Stimulated activated CD8-positive, alpha-beta memory T cell treated with anti-CD3 and anti-CD28 coated beads, Interleukin-4, amount 100 ng/mL, for 24 hours (primary cell): ENCODE measurements at regions not wholly inside any gene's neighbourhood (a gene's known extent, or its start where the extent isn't known, plus 50 kb on each side); places are given as distances from the start of the nearest gene placed in this dataset.
"Not testable (repeated sequence)": the region's sequence is repeated elsewhere in the genome, so short reads cannot be mapped to it uniquely, and the experiment has no call there.

Experiments
- DNase-seq: peaks from one replicate; pipeline ENCODE4 v3.0.0-alpha.2; 2020; ENCODE audit warnings: low read depth

DNA sequence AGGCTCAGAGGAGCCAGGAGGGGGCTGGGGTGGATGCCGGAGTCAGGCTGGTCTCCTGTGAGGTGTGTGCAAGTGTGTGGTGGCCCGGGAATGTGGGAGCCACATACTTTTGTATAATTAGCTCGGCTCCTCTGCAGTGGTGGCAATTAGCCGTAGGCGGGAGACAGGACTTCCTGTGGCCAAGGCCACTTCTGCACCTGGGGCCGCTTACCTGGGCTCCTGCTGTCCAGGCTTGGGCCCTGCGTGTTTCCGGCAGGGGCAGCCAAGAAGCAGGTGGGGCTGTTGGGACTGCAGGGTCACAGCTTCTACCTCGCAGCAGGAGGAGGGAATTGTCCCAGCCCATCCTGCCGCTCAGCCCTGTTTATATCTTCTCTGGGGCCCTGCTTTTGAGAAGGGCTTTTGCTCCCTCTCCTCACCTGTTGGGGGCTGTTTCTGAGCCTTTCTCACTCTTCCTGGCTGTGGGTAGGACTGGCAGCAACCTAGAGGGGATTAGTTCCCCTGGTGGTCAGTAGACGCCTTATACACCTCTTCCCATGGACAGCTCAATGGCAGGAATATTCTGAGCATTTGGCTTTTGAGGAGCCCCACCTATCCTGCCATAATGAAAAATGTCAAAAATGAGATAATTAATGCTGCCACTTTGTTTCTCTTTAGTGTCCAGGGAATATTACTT lies 145.4 kb upstream of the PITX1 start:
- no peak for DNase-seq

- no peak for DNase-seq
Measured at GRCh38 chr5:135178476-135179155, 144.6 kb upstream of the PITX1 start.

- no peak for DNase-seq
Measured at GRCh38 chr5:135177591-135177990, 143.6 kb upstream of the PITX1 start.

- no peak for DNase-seq
Measured at GRCh38 chr5:135176991-135177390, 143.0 kb upstream of the PITX1 start.

DNA sequence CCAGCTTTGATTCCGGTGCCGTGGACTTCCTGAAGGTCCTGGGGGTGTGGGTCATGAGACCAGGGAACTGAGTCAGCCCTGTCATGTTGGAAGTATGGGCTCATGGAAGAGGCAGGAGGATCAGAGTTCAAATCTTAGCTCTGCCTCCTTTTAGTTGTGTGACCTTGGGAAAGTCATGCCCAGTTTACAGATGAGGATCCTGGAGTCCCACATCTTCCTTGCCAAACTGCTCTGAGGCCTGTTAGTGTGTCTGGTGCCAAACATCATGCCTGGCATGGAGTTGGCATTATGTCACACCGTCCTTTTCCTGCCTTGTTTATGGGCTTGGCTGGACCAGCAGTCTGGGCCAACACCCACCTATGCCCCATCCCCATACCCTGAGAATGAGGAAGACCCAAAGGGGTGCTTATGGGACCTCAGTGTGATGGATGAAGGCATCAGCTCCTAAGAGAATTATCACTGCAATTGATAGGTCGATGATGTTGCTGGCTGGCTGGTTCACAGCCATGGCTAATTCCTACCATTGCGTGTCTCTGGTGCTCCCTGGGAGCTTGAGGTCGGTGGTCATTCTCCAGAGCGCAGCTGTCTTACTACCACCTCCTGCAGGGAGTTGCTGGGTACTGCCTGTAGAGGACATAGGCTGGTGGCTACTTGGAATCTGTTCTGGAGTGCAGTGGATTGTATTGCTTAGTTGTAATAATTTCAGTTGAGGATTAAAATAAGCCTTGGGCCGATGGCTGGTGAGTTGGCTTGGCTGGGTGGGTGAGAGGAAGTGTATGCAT lies 140.5 kb upstream of the PITX1 start:
- DNase-seq: no peak

DNA sequence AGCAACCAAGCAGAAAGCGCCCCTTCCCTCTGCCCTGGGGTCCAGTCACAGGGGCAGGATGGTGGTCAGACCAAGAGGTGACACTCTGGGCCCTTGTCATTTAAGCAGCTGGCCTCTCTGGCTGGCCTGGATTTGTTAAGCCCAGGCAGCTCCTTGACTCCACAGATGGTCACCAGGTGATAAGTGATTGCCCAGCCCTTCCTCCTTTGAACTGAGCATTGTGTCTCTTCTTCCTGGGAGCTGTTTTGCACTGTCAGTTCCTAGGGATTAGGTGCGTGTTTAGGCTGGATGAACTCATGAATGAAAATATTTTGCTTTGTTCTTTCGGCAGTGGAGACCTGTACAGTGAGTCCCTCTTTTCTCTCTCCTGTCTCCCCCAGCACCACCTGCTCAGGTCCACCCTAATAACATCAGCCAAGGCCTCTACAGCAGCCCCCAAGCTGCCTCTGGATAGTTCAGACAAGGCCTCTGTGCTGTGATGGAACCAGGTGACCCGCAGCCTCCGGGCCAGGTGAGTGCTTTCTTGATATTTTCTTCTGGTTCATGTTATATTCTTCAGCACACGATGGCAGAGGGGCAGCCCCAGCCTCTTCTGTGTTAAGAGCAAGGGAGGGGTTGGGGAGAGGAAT lies 139.7 kb upstream of the PITX1 start:
- no peak for DNase-seq

GRCh38 chr5:135172718-135173117 lies 138.7 kb upstream of the PITX1 start:
- no peak for DNase-seq

DNA sequence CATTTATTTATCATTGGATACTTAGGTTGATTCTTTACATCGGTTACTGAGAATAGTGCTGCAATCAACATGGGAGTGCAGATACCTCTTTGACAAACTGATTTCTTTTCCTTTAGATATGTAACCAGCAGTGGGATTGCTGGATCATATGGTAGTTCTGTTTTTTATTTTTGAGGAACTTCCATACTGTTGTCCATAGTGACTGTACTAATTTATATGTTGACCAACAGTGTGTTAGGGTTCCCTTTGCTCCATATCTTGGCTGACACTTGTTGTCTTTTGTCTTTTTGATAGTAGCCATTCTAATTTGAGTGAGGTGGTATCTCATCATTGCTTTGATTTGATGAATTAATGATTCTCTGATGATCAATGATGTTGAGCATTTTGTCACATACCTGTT lies 137.3 kb upstream of the PITX1 start:
- no peak for DNase-seq

- DNase-seq: no peak
Measured at GRCh38 chr5:135170500-135170899, 136.5 kb upstream of the PITX1 start.

GRCh38 chr5:135169753-135170152 lies 135.7 kb upstream of the PITX1 start:
- DNase-seq: no peak

DNA sequence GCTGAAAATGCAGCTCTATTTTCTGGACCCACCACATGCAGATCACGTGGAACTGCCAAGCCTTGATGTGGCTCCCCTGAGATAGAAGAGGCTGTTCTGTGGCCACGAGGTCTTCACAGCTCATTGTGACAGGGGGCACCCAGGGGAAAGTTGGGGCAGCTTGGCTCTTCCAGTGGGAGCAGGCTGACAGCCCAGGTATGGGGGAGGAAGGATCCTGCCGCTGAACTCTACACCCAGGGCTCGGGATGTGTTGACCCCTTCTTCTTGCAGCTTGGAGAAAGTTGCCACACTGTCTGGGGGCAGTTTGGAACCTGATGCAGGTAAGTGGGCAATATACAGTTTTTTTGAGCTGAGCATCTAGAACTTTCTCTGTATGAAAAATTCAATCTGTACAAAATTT lies 133.6 kb upstream of the PITX1 start:
- DNase-seq: no peak

DNA sequence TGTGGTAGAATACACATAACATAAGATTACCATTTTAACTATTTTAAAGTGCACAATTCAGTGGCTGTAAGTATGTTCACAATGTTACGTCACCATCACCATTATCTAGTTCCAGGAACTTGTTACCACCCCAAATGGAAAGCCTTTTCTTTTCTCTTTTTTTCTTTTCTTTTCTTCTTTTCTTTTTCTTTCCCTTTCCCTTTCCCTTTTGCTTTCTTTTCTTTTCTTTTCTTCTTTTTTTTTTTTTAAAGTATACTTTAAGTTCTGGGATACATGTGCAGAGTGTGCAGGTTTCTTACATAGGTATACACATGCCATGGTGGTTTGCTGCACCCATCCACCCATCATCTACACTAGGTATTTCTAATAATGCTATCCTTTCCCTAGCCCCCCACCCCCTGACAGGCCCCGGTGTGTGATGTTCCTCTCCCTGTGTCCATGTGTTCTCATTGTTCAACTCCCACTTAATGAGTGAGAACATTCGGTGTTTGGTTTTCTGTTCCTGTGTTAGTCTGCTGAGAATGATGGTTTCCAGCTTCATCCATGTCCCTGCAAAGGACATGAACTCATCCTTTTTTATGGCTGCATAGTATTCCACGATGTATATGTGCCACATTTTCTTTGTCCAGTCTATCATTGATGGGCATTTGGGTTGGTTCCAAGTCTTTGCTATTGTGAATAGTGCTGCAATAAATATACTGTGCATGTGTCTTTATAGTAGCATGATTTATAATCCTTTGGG lies 131.0 kb upstream of the PITX1 start:
- DNase-seq: not testable (repeated sequence)

- DNase-seq: no peak
Measured at GRCh38 chr5:135163964-135164363, 129.9 kb upstream of the PITX1 start.

GRCh38 chr5:135163391-135163790 lies 129.4 kb upstream of the PITX1 start:
- no peak for DNase-seq

- DNase-seq: no peak
Measured at GRCh38 chr5:135162661-135163265, 128.7 kb upstream of the PITX1 start.

DNA sequence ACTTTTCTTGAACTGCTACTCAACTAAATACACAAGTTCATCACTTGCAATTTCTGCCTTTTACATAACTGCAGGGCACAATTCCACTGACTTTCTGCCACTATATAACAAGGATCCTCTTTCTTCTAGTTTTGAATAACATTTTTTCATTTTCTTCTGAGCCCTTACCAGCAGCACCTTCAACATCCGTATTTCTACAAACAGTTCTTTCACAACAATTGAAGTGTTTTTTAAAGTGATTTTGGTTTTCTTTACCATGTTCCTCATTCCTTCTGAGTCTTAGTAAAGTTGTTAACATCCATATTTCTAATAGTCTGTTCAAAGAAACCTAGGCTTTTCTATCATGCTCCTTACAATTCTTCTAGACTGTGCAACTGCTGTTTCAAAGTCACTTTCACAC lies 127.2 kb upstream of the PITX1 start:
- no peak for DNase-seq

DNA sequence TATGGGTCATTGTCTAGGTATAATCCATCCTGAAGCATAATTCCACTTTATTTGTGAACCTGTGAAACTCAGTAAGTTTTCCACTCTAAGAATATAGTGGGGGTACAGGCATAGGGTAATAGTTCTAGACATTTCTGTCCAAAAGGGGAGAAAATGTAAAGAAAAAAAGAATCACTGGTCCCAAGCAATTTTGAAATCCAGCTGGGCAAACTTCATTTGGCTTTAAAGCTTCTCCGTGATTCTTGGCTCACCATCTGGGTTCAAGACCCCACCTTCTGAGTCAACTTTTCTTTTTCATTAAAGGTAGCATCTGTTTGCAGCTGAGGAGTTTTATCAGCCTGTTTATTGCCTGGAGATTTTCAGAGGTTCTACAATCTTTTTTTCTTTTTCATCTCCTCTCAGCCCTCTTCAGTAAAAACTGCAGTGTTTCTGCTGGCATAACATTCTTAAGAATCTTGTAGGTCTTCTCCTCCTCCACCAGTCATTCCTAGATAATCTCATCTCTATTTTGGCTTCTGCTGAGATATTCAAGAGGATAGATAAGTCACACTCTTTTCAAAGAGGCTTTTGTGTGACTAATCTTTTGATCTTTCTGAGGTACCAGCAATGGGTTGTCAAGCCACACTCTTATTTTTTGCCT lies 126.1 kb upstream of the PITX1 start:
- no peak for DNase-seq

DNA sequence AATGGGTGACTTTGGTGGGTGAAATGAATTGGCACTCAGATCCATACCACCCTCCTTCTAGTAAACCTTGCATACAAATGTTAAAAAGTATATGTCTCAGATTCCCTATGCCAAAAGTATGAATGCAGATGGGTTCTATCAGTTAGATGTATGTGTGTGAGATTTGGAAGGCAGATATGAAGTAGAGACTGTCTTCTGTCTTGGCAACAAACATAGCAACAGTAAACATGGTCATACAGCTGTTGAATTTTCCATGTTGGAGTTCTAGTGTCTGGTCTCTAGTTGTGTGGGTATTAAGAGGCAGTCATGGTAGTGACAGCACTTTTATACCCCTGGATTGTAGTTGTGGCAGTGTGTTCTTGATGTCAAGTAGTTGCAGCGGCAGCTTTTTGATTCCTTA lies 125.6 kb upstream of the PITX1 start:
- DNase-seq: no peak

GRCh38 chr5:135158982-135159381 lies 125.0 kb upstream of the PITX1 start:
- no peak for DNase-seq

DNA sequence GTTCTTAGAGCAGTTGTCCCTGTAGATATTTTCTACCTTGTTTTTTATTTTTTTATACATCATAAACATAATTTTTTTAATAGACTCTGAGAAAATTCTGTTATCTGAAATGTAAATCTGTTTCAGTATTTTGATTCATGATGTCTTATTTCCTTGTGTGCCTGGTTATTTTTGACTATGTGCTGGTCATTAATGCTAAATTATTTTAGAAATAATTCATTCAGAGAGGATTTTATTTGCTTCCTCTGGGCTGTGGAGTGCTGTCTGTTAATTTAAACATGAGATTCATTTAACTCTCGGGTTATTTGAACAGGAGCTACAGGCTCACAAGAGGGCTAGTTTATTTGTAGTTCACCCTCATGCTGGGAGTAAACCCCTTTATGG lies 124.3 kb upstream of the PITX1 start:
- DNase-seq: no peak
